Mesothelial cell of epicardium (in vitro differentiated cells): ENCODE measurements at regions not wholly inside any gene's neighbourhood (a gene's known extent, or its start where the extent isn't known, plus 50 kb on each side); places are given as distances from the start of the nearest gene placed in this dataset.
"Not testable (repeated sequence)": the region's sequence is repeated elsewhere in the genome, so short reads cannot be mapped to it uniquely, and the experiment has no call there.

Experiments
- DNase-seq, 2 experiments: peaks; one replicate each; pipeline ENCODE4 v3.0.0; 2021; ENCODE audit warnings: low spot score in 2 of 2; ENCODE audit not compliant: unreplicated experiment in 2 of 2
- H3K27ac Mint-ChIP-seq: 2 replicates; pipeline ENCODE4 v1.8.0; 2021; ENCODE audit warnings: mixed read lengths
- H3K27me3 Mint-ChIP-seq: 2 replicates; pipeline ENCODE4 v1.8.0; 2021; ENCODE audit warnings: low read depth, mixed read lengths
- H3K36me3 Mint-ChIP-seq: 2 replicates; pipeline ENCODE4 v1.8.0; 2021; ENCODE audit warnings: mixed read lengths
- H3K4me1 Mint-ChIP-seq: 2 replicates; pipeline ENCODE4 v1.8.0; 2021; ENCODE audit warnings: mixed read lengths
- H3K4me3 Mint-ChIP-seq: 2 replicates; pipeline ENCODE4 v1.8.0; 2021; ENCODE audit warnings: mild to moderate bottlenecking, moderate library complexity, mixed read lengths
- H3K9me3 Mint-ChIP-seq: 2 replicates; pipeline ENCODE4 v1.8.0; 2021; ENCODE audit warnings: mixed read lengths
- TF ChIP-seq, protein P1 (sequence below): fragments of 200-600 bp; sonication (generic); IDR thresholded peaks from one replicate; pipeline ENCODE4 v1.5.0; 2021; ENCODE audit warnings: antibody characterized with exemption; ENCODE audit not compliant: unreplicated experiment

DNA sequence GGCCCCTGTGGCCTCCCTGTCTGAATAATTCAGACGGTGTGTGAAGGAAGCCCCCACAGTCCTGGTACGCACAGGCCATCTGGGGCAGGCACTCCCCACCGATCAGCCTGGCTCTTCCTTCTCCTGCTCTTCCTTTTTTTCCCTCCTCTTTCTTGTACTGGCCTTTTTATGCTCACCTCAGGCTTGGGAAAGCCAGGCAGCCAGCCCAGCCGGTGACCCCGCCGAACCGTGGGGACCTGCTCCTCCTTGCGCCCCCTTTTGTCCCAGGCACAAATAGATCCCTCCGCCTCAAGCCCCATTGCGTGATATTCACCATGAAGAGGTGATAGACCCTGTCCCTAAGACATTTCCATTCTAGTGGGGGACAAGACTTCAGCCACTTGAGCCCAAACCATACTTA, 80.2 kb upstream of the BRD7 start:
- Mint-ChIP-seq H3K4me3 (no peak overlapping the region), H3K27ac (no peak overlapping the region), H3K27me3 (peaks cover 20% of the 10 kb centered on the region), H3K4me1 (peaks cover 7% of the 10 kb centered on the region), H3K9me3 (no peaks in the 10 kb centered on the region), H3K36me3 (no peaks in the 10 kb centered on the region)
- TF ChIP-seq, protein P1, sequence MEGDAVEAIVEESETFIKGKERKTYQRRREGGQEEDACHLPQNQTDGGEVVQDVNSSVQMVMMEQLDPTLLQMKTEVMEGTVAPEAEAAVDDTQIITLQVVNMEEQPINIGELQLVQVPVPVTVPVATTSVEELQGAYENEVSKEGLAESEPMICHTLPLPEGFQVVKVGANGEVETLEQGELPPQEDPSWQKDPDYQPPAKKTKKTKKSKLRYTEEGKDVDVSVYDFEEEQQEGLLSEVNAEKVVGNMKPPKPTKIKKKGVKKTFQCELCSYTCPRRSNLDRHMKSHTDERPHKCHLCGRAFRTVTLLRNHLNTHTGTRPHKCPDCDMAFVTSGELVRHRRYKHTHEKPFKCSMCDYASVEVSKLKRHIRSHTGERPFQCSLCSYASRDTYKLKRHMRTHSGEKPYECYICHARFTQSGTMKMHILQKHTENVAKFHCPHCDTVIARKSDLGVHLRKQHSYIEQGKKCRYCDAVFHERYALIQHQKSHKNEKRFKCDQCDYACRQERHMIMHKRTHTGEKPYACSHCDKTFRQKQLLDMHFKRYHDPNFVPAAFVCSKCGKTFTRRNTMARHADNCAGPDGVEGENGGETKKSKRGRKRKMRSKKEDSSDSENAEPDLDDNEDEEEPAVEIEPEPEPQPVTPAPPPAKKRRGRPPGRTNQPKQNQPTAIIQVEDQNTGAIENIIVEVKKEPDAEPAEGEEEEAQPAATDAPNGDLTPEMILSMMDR, result no peak
- no peak for DNase-seq

DNA sequence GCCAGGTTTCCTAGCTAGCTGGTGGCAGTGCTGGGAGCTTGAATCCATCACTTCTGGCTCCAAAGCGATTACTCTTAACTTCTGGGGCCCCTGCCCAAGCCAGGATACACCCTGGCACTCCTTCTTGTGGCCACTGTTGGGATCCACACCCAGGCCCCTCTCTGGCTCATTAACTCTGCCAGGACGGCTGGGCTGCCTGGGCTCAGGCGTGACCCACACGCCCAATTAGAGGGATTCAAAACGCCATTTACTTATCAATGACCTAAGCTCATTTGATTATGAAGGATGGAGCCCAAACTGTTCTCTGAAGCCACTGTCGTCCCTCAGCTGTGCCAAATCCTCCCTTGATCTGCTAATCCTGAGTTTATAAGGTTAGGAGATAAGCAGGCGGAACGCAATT, 79.7 kb upstream of the BRD7 start:
- H3K4me3 Mint-ChIP-seq, result no peak overlapping the region
- no peak overlapping the region for H3K27ac Mint-ChIP-seq
- DNase-seq, result no peak
- TF ChIP-seq, protein P1, result no peak
- H3K36me3 Mint-ChIP-seq, result no peaks in the 10 kb centered on the region
- H3K4me1 Mint-ChIP-seq, result peaks cover 7% of the 10 kb centered on the region
- peaks cover 21% of the 10 kb centered on the region for H3K27me3 Mint-ChIP-seq
- no peaks in the 10 kb centered on the region for H3K9me3 Mint-ChIP-seq

GRCh38 chr16:50447386-50447785, 78.6 kb upstream of the BRD7 start:
- not testable (repeated sequence) for H3K4me3 Mint-ChIP-seq, H3K4me1 Mint-ChIP-seq, DNase-seq, H3K27ac Mint-ChIP-seq, H3K36me3 Mint-ChIP-seq, H3K9me3 Mint-ChIP-seq
- H3K27me3 Mint-ChIP-seq, result peaks cover 21% of the 10 kb centered on the region

- H3K4me3 Mint-ChIP-seq, result no peak overlapping the region
- no peaks in the 10 kb centered on the region for H3K36me3 Mint-ChIP-seq
- H3K9me3 Mint-ChIP-seq, result no peaks in the 10 kb centered on the region
- H3K4me1 Mint-ChIP-seq, result peaks cover 7% of the 10 kb centered on the region
- no peak overlapping the region for H3K27ac Mint-ChIP-seq
- TF ChIP-seq, protein P1, result no peak
- peaks cover 21% of the 10 kb centered on the region for H3K27me3 Mint-ChIP-seq
- no peak for DNase-seq
These were observed 78.1 kb upstream of the BRD7 start for GRCh38 chr16:50446861-50447260.

DNA sequence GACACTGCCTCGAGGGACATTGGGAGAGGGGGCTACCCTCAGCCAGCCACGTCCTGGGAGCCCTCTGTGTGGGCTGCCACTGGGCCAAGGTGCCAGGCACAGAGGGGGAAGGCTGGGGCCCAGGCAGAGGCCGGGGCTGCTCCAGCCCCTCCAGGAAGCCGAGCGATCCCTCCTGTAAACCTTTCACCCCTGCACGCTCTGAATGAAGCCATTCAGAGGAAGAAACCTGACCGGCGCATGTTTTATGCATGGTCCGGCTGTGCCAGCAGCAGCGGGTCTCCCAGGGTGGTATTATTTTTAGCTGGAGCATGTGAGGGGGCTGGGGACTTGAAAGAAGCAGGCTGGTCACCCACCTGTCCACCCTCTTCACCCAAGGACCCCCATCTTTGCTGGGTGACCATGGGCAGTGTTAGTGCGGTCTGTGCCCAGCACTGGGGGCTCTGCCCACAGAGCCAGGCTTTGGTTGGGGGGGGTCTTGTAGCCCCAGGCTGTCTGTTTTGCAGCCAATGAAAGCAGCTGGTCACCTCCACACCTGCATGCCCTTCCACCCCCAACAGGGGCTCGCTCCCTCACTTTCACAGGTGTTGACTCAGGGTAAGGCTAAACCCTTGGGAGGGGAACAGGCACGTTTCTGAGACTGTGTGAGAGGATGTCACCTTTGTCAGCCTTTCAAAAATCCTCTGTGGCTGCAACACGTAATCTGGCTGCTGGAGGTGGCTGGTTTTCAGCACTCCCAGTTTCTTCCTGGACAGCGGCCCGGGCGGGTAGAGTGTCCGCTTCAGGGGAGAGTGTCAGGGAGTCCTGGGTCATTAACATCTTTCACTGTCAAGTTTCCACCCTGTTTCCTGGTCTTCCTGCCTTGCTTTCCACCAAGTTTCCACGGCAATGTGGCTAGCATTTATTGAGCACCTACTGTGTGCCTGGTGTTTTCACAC, 77.1 kb upstream of the BRD7 start:
- peaks cover 21% of the 10 kb centered on the region for H3K27me3 Mint-ChIP-seq
- no peaks in the 10 kb centered on the region for H3K36me3 Mint-ChIP-seq
- H3K9me3 Mint-ChIP-seq, result no peaks in the 10 kb centered on the region
- H3K4me1 Mint-ChIP-seq, result peaks cover 7% of the 10 kb centered on the region
- H3K4me3 Mint-ChIP-seq, result no peak overlapping the region
- no peak for DNase-seq
- TF ChIP-seq, protein P1, result no peak
- no peak overlapping the region for H3K27ac Mint-ChIP-seq

DNA sequence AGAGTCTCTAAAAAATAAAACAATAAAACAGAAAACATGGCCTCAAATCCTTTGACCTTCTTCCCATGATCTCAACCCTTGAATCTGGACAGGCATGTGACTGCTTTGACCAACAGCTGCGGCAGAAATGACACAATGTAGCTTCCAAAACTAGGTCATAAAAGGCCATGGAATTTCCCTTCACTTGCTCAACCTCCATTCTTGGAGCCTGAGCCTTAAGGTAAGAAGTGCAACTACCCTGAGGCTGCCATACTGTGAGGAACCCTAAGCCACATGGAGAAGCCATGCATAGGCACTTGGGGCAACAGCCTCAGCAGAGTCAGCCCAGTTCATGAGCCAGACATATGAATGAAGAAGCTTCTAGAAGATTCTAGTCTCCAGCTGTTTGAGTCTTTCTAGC, 75.7 kb upstream of the BRD7 start:
- TF ChIP-seq, protein P1, result no peak
- Mint-ChIP-seq H3K4me3 (no peak overlapping the region), H3K36me3 (no peaks in the 10 kb centered on the region), H3K27me3 (peaks cover 19% of the 10 kb centered on the region), H3K27ac (no peak overlapping the region), H3K4me1 (peaks cover 7% of the 10 kb centered on the region), H3K9me3 (peaks cover 9% of the 10 kb centered on the region)
- no peak for DNase-seq
